DLD1 (cell line): ENCODE measurements at regions not wholly inside any gene's neighbourhood (a gene's known extent, or its start where the extent isn't known, plus 50 kb on each side); places are given as distances from the start of the nearest gene placed in this dataset.

ENCODE experiments used
- in situ Hi-C: cut with HindIII; loops from 2 replicates; pipeline ENCODE4 v1.10.0; 2017; ENCODE audit warnings: low sequenced_read_pairs

DNA sequence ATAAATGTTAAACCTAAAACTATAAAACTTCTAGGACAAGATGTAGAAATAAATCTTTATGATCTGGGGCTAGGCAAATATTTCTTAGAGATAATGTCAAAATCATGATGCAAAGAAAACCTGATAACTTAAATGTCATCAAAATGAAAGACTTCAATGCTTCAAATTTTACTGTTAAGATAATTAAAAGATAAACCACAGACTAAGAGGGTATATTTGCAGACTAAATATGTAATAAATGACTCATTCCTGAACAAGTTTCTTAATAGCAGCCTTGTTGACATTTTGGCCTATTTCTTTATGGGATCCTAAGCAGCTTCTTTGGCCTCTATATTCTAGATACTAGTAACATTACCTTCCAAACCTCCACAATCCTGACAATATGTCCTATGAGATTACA is 2878.3 kb upstream of the PCDH20 start:
- in situ Hi-C loops: no loop called here

GRCh38 chr13:64289702-64290101 is 2874.1 kb upstream of the PCDH20 start:
- in situ Hi-C loops: no loop called here

GRCh38 chr13:64283926-64284325 is 2868.3 kb upstream of the PCDH20 start:
- in situ Hi-C loops: no loop called here

DNA sequence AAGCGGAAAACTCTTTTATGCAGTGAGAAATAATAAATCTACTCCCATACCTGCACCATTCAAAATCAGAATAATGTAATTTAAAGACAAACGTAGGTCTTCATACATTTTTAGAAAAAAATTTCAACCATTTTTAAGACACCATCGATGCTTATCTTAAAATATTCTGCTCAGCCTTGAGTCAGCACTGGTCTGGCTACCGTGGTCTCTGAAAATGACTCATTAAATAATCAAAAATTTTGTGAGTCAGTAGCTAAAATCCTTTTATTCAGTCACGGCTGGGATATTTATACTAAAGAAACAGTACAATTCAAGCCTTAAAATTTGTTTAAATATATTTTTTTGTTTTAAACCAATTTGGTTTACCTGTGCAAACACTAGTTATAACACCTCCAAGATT is 2862.8 kb upstream of the PCDH20 start:
- in situ Hi-C loops: no loop called here

DNA sequence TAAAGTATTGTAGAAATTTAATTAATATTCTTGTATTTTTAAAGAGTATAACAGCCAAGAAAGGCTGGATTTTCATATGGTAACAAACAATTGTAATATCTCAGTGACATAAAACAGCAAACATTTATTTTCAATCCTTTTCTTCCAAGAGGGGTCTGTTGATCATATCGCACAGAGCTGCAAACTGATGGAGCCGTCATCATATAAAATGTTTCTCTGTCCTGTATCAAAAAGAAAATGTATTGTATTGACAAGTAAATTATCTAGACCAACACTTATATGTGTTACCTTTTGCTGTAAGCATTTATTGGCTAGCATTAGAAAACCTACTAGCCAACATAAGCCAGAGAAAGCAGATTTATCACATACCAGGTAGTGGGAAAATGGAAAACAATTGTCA is 2861.4 kb upstream of the PCDH20 start:
- in situ Hi-C loops: no loop called here

- in situ Hi-C loops: no loop called here
These were observed 2860.6 kb upstream of the PCDH20 start for GRCh38 chr13:64276232-64276631.

GRCh38 chr13:64274481-64275217 is 2859.0 kb upstream of the PCDH20 start:
- in situ Hi-C loops: no loop called here

DNA sequence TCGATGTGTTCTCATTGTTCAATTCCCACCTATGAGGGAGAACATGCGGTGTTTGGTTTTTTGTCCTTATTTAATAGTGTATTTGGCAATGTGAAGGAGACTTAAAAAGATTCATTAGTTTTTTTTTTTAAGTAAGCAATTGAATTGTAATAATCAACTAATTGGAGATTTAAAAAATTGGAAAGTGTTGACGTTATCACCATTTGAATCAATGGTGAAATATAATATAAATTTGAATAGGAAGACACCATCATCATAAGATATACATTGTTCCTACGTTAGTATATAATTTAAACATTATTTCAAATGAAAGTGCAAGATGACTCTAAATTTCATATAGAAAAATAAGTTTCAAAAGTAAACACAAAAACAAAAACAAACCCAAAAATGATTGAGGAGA is 2858.1 kb upstream of the PCDH20 start:
- in situ Hi-C loops: no loop called here

GRCh38 chr13:64272681-64273080 is 2857.0 kb upstream of the PCDH20 start:
- in situ Hi-C loops: no loop called here

- in situ Hi-C loops: no loop called here
These were observed 2850.4 kb upstream of the PCDH20 start for GRCh38 chr13:64266024-64266423.

DNA sequence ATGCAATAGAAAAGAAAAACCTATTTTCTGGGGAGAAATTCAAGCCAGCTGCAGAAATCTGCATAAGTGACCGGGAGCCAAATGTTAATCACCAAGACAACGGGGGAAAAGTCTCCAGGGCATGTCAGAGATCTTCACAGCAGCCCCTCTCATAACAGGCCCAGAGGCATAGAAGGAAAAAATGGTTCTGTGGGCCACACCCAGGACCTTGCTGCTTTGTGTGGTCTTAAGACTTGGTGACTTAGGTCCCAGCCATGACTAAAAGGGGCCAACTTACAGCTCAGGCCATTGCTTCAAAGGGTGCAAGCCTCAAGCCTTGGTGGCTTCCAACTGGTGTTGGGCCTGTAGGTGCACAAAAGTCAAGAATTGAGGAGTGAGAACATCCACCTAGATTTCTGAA is 2847.6 kb upstream of the PCDH20 start:
- in situ Hi-C loops: no loop called here

DNA sequence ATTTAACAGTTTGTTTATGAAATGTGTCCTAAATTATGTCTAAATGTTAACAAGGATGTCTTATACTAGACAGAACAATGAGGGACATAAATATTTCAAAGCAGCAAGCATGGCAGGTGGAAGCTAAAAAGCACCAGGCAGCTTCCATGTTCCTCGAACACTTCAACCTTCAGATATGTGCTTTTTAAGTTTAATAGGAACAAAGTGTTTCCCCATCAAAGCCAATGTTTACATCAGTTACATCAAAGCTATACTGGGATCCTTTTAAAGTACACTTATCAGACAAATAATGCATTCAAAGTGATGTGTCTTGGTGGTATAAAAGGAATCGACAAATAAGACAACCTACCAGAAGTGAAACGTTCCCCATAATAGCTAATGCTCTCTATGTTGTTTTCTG is 2841.1 kb upstream of the PCDH20 start:
- in situ Hi-C loops: no loop called here

- in situ Hi-C loops: no loop called here
These were observed 2840.3 kb upstream of the PCDH20 start for GRCh38 chr13:64255988-64256387.

- in situ Hi-C loops: no loop called here
These were observed 2832.9 kb upstream of the PCDH20 start for GRCh38 chr13:64248371-64249065.

DNA sequence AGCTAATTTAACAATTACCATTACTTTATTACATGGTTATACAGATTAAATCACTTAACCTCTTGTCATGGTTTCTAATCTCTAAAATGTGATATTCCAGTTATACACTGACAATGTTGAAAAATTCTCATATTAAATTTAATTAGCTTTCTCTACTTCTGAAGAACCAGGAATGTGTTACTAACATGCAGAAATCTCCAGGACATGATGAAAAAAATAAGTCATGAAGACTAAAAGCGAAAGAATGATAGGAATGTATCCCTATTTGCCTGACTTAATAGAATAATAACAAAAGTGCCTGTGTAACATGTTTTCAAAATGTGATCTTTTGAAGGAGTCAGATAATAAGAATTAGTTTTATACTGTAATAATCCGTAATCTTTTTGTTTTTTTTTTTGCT is 2823.7 kb upstream of the PCDH20 start:
- in situ Hi-C loops: no loop called here

GRCh38 chr13:64234255-64234654 is 2818.6 kb upstream of the PCDH20 start:
- in situ Hi-C loops: no loop called here

GRCh38 chr13:64223016-64223415 is 2807.4 kb upstream of the PCDH20 start:
- in situ Hi-C loops: no loop called here

- in situ Hi-C loops: no loop called here
These were observed 2791.0 kb upstream of the PCDH20 start for GRCh38 chr13:64206430-64207225.

GRCh38 chr13:64202517-64202916 is 2786.9 kb upstream of the PCDH20 start:
- in situ Hi-C loops: no loop called here

- in situ Hi-C loops: no loop called here
These were observed 2781.6 kb upstream of the PCDH20 start for GRCh38 chr13:64197232-64197631.

- in situ Hi-C loops: no loop called here
These were observed 2771.0 kb upstream of the PCDH20 start for GRCh38 chr13:64186503-64187250.
